Neuron (in vitro differentiated cells): ENCODE measurements at regions not wholly inside any gene's neighbourhood (a gene's known extent, or its start where the extent isn't known, plus 50 kb on each side); places are given as distances from the start of the nearest gene placed in this dataset.
"Not testable (repeated sequence)": the region's sequence is repeated elsewhere in the genome, so short reads cannot be mapped to it uniquely, and the experiment has no call there.

ENCODE experiments used
- H2AFZ ChIP-seq: one replicate; pipeline ENCODE4 v1.6.1; 2013; ENCODE audit warnings: low read depth, mild to moderate bottlenecking, inconsistent platforms, low read length, moderate library complexity
- H3K27me3 ChIP-seq: one replicate; pipeline ENCODE4 v1.6.1; 2013; ENCODE audit warnings: low read length; ENCODE audit not compliant: insufficient read depth
- H3K36me3 ChIP-seq: one replicate; pipeline ENCODE4 v1.6.1; 2013; ENCODE audit warnings: low read length; ENCODE audit not compliant: insufficient read depth
- H3K4me1 ChIP-seq: one replicate; pipeline ENCODE4 v1.6.1; 2013; ENCODE audit warnings: low read length; ENCODE audit not compliant: insufficient read depth
- H3K4me3 ChIP-seq: 2 replicates; pipeline ENCODE4 v1.5.1; 2013; ENCODE audit warnings: mild to moderate bottlenecking, low read length, moderate library complexity
- H3K9me3 ChIP-seq: one replicate; pipeline ENCODE4 v1.6.1; 2013; ENCODE audit warnings: low read length

- H3K36me3 ChIP-seq, result no peaks in the 10 kb centered on the region
- no peaks in the 10 kb centered on the region for H3K9me3 ChIP-seq
- no peaks in the 10 kb centered on the region for H3K27me3 ChIP-seq
- H2AFZ ChIP-seq, result no peak overlapping the region
- H3K4me1 ChIP-seq, result peaks cover 11% of the 10 kb centered on the region
- no peak overlapping the region for H3K4me3 ChIP-seq
Measured at GRCh38 chr13:50276550-50276949, 261.3 kb downstream of the KCNRG start.

- no peak overlapping the region for H3K4me3 ChIP-seq
- no peaks in the 10 kb centered on the region for H3K9me3 ChIP-seq
- H2AFZ ChIP-seq, result no peak overlapping the region
- H3K4me1 ChIP-seq, result peaks cover 11% of the 10 kb centered on the region
- H3K36me3 ChIP-seq, result no peaks in the 10 kb centered on the region
- H3K27me3 ChIP-seq, result no peaks in the 10 kb centered on the region
Measured at GRCh38 chr13:50277127-50277526, 261.9 kb downstream of the KCNRG start.

- Histone ChIP-seq H3K27me3 (no peaks in the 10 kb centered on the region), H3K9me3 (no peaks in the 10 kb centered on the region), H3K36me3 (no peaks in the 10 kb centered on the region), H3K4me3 (no peak overlapping the region), H3K4me1 (peaks cover 11% of the 10 kb centered on the region), H2AFZ (no peak overlapping the region)
Measured at GRCh38 chr13:50277906-50278305, 262.7 kb downstream of the KCNRG start.

GRCh38 chr13:50280441-50280937, 265.2 kb downstream of the KCNRG start:
- Histone ChIP-seq H3K27me3 (no peaks in the 10 kb centered on the region), H3K4me1 (peaks cover 11% of the 10 kb centered on the region), H2AFZ (no peak overlapping the region), H3K9me3 (no peaks in the 10 kb centered on the region), H3K4me3 (no peak overlapping the region), H3K36me3 (no peaks in the 10 kb centered on the region)

GRCh38 chr13:50282016-50282415, 266.8 kb downstream of the KCNRG start:
- H2AFZ ChIP-seq, result no peak overlapping the region
- H3K4me1 ChIP-seq, result peaks cover 18% of the 10 kb centered on the region
- no peak overlapping the region for H3K4me3 ChIP-seq
- H3K27me3 ChIP-seq, result no peaks in the 10 kb centered on the region
- no peaks in the 10 kb centered on the region for H3K36me3 ChIP-seq
- H3K9me3 ChIP-seq, result no peaks in the 10 kb centered on the region

GRCh38 chr13:50283017-50283416, 267.8 kb downstream of the KCNRG start:
- H3K9me3 ChIP-seq, result no peaks in the 10 kb centered on the region
- H2AFZ ChIP-seq, result no peak overlapping the region
- no peaks in the 10 kb centered on the region for H3K36me3 ChIP-seq

GRCh38 chr13:50284540-50284939, 269.3 kb downstream of the KCNRG start:
- H3K4me1 ChIP-seq, result peaks cover 16% of the 10 kb centered on the region
- H3K27me3 ChIP-seq, result no peaks in the 10 kb centered on the region
- no peak overlapping the region for H3K4me3 ChIP-seq
- H3K36me3 ChIP-seq, result no peaks in the 10 kb centered on the region
- H3K9me3 ChIP-seq, result no peaks in the 10 kb centered on the region
- no peak overlapping the region for H2AFZ ChIP-seq

More at GRCh38 chr13:50283017-50283416, 267.8 kb downstream of the KCNRG start:
- H3K4me3 ChIP-seq, result no peak overlapping the region
- H3K27me3 ChIP-seq, result no peaks in the 10 kb centered on the region
- peaks cover 18% of the 10 kb centered on the region for H3K4me1 ChIP-seq

- no peaks in the 10 kb centered on the region for H3K9me3 ChIP-seq
- no peaks in the 10 kb centered on the region for H3K27me3 ChIP-seq
- no peak overlapping the region for H3K4me3 ChIP-seq
- H2AFZ ChIP-seq, result no peak overlapping the region
- H3K36me3 ChIP-seq, result no peaks in the 10 kb centered on the region
- H3K4me1 ChIP-seq, result peaks cover 9% of the 10 kb centered on the region
Measured at GRCh38 chr13:50285283-50285682, 270.0 kb downstream of the KCNRG start.

GRCh38 chr13:50286324-50286723, 271.1 kb downstream of the KCNRG start:
- Histone ChIP-seq H3K9me3 (no peaks in the 10 kb centered on the region), H3K36me3 (no peaks in the 10 kb centered on the region), H3K4me3 (no peak overlapping the region), H3K27me3 (no peaks in the 10 kb centered on the region), H2AFZ (peak overlapping the region; percentile 2), H3K4me1 (peaks cover 7% of the 10 kb centered on the region)

GRCh38 chr13:50290186-50290585, 274.9 kb downstream of the KCNRG start:
- H3K36me3 ChIP-seq, result no peaks in the 10 kb centered on the region
- H3K9me3 ChIP-seq, result no peaks in the 10 kb centered on the region
- no peak overlapping the region for H2AFZ ChIP-seq
- H3K4me1 ChIP-seq, result peaks cover 7% of the 10 kb centered on the region
- no peak overlapping the region for H3K4me3 ChIP-seq
- H3K27me3 ChIP-seq, result no peaks in the 10 kb centered on the region

GRCh38 chr13:50291611-50292010, 276.4 kb downstream of the KCNRG start:
- no peak overlapping the region for H2AFZ ChIP-seq
- no peaks in the 10 kb centered on the region for H3K27me3 ChIP-seq
- no peaks in the 10 kb centered on the region for H3K36me3 ChIP-seq
- H3K9me3 ChIP-seq, result no peaks in the 10 kb centered on the region
- no peaks in the 10 kb centered on the region for H3K4me1 ChIP-seq
- no peak overlapping the region for H3K4me3 ChIP-seq

- H3K36me3 ChIP-seq, result no peaks in the 10 kb centered on the region
- no peak overlapping the region for H3K4me3 ChIP-seq
- H3K4me1 ChIP-seq, result no peaks in the 10 kb centered on the region
- no peaks in the 10 kb centered on the region for H3K9me3 ChIP-seq
- no peak overlapping the region for H2AFZ ChIP-seq
- no peaks in the 10 kb centered on the region for H3K27me3 ChIP-seq
Measured at GRCh38 chr13:50292081-50292480, 276.8 kb downstream of the KCNRG start.

- not testable (repeated sequence) for H3K27me3 ChIP-seq, H3K36me3 ChIP-seq, H3K9me3 ChIP-seq, H2AFZ ChIP-seq, H3K4me1 ChIP-seq, H3K4me3 ChIP-seq
Measured at GRCh38 chr13:50294425-50294824, 279.2 kb downstream of the KCNRG start.

- Histone ChIP-seq H3K9me3 (no peaks in the 10 kb centered on the region), H3K27me3 (no peaks in the 10 kb centered on the region), H3K36me3 (no peaks in the 10 kb centered on the region), H3K4me3 (no peak overlapping the region), H2AFZ (no peak overlapping the region), H3K4me1 (no peaks in the 10 kb centered on the region)
Measured at GRCh38 chr13:50299546-50300249, 284.5 kb downstream of the KCNRG start.
